ENCODE measurements at regions not wholly inside any gene's neighbourhood (a gene's known extent, or its start where the extent isn't known, plus 50 kb on each side); places are given as distances from the start of the nearest gene placed in this dataset.

- DNase-seq (ENCODE audit: low spot score) = no peak
Measured at GRCh38 chr6:170114187-170114945, 176.5 kb downstream of the DLL1 start.

- no peak for DNase-seq (ENCODE audit: low spot score)
Measured at GRCh38 chr6:170113141-170113540, 177.7 kb downstream of the DLL1 start.

GRCh38 chr6:170112583-170112860 is 178.4 kb downstream of the DLL1 start:
- DNase-seq (ENCODE audit: low spot score) = no peak

DNA sequence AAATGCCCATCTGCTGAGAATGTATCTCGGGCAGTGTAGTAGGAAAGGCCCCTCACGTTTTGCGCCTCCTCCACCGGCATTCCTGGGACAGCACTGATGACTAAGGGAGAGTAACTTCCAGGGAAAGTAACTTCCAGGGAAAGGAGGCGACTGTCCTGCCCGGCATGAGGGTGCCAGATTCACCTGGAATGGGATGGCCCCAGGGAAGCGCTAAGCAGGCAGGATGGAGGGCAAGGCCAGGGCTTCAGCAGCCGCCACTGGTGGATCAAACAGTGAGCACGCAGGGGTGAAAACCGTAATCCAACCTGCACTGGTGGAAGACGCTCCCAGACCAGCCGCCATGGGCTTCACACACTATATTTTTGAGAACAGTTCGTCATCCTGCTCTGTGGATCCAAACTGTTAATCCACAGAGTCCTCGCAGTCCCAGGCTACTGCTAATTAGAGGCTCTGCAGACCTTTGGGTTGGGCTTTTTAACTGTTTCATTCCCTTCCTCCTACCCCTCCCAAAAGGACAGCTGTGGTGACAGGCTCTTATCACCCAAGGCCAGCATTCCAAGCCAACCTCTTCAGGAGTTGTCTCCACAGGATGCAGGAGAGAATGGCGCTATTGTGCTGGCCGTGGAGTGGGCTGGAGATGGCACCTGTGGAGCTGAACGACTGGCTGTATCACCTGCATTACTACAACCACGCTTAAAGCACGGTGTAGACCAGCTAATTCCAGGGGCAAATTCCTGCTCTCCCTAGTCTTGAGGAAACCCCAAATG is 178.9 kb downstream of the DLL1 start:
- DNase-seq (ENCODE audit: low spot score) = no peak

GRCh38 chr6:170111141-170111664 is 179.7 kb downstream of the DLL1 start:
- no peak for DNase-seq (ENCODE audit: low spot score)

GRCh38 chr6:170110201-170111140 is 180.4 kb downstream of the DLL1 start:
- DNase-seq (ENCODE audit: low spot score) = no peak

DNA sequence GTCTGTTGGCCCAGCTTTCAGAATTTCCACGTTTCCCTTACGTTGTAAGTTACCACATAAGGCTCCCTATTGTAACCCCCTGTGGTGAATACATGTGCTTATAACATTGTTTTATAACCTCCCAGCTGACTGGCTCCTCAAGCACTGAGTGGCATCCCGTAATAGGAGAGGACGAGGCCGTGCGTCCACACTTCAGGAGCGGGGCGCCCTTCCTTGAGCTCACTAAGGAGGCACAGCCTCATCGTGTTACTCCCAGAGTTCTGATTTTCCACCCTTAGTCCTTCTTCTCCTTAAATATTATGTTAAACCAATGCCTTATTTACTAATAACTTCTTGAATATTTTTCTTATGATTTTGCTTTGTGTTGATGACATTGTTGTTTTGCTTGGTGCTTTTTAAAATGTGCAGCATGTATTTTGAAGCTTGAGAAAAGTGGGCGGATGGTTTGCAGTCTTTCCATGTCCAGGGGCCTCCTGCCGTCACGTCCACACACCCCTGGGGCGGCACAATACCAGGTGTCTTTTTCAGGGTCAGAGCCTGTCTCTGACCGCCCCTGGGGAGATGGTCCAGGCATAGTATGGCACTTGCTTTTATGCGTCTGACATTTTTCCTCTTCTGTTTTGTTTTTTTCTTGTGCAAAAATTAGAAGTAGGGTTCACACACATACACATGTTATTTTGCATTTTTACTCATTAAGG is 181.8 kb downstream of the DLL1 start:
- DNase-seq (ENCODE audit: low spot score) = no peak

DNA sequence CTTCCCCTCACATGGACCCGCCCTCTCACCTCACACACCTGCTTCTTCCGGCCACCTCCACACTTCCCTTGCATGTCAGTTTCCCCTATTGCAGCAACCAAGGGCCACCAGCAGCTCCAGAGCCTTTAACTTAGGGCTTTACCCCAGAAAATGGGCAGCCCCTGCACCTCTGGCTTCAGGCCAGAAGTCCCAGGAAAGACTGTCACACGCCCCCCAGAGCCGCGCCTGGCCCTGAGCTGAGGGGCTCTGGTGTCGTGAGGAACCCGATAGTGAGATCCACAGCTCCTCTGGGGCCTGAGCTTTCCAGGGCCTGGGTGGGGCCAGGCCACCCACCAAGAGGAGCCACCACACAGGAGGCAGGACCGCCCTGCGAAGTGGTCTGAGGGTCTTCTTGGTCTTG is 182.4 kb downstream of the DLL1 start:
- no peak for DNase-seq (ENCODE audit: low spot score)

DNA sequence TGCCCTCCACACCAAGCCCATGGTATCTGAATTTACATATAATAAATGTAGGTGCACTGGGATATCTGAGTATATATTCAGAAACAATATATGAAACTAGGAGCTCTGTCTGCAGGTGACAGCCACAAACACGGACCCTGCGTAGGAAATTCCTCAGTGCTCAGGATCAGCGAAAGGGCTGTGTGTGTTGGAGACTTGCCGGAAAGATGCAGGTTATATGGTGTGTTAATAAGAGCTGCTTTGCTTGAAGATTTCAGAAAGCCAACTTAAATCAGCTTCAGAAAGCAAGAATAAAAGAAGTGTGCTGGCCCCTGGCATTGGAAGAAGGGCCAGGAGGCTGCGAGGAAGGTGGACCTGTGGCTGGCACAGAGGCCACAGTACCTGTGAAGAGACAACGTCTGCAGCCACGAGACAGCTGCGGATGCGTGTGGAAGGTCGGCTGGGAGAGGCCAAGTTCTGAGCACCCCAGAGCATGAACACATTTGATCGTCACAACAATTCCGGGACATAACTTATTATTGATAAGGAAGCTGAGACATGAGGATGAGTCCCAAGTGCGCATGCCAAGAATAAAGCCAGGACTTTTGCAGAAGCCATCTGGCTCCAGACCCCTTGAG is 183.2 kb downstream of the DLL1 start:
- no peak for DNase-seq (ENCODE audit: low spot score)

GRCh38 chr6:170106906-170107525 is 183.9 kb downstream of the DLL1 start:
- no peak for DNase-seq (ENCODE audit: low spot score)

DNA sequence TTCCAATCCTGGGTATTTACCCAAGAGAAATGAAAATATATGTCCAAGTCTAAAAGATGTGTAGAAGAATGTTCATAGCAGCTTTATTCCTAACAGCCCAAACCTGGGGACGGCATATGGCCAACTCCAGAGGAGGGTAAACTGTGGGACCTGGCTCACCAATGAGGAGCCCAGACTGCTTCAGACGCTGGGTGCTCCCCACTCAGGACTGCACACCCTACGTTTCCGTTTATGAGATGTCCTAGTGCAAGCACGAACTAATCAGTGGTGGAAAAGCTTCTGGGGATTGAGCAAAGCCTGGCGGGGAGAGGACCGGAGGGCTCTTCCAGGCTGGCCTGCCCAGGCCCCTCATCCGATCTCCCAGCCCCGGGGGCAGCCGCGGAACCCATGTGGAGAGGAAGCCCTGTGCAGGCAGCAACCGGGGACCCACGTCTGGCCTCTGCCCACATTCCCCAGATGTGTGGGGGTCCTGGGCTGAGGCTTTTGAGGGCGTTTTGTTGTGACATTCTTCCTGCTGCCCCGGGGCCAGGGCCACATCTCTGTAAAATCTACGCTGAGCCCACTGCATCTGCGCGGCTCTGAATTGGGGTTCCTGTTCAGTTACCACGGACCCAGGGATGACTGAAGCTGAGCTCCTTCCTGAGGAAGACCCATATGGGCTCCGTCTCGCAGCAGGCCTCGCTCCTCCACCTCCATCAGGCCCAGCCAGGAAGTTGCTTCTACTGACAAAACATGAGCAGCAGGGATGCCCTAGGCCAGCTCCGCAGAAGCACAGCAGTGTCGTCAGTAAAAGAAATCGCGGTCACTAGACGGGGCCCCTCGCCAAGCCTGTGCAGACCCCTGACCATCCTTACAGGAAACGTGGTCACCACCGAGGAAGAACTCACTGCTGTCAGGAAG is 188.0 kb downstream of the DLL1 start:
- no peak for DNase-seq (ENCODE audit: low spot score)

GRCh38 chr6:170102038-170102437 is 188.8 kb downstream of the DLL1 start:
- DNase-seq (ENCODE audit: low spot score) = no peak

DNA sequence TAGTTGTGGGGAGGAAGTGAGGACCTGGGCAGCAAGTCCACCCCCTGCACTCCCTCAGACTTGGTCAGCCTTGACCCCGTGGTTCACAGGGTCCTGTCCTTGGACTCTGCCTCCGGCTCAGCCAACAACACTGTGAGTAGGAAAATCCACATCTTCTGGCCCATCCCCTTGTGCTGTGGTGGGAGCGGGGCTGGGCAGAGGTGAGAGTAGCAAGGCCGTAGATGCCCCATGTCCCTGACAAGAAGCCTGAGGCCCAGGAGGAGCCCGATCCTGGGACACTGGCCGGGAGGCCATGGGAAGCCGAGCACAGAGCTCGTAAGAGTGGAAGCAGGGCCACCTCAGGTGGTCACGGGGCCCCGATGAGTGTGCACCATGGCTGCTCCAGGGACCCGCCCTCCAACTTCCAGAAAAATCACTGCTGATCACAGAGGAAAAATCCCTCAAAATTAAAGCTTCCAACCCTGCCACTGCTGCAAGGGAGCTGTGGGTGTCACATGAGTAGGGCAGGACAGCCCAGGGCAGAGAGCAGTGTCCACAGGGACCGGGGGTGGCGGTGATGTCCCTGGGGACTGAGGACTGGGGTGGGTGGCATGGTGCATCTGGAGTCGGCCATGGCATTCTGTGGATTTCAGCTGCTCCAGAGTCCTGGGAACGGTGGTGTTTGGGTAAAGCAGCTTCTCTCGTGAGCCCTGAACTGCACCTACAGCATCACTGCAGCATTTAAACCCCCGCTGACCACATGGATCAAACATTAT is 189.4 kb downstream of the DLL1 start:
- no peak for DNase-seq (ENCODE audit: low spot score)

- DNase-seq (ENCODE audit: low spot score) = no peak
Measured at GRCh38 chr6:170100046-170100445, 190.8 kb downstream of the DLL1 start.

GRCh38 chr6:170099387-170099786 is 191.5 kb downstream of the DLL1 start:
- DNase-seq (ENCODE audit: low spot score) = no peak

GRCh38 chr6:170098428-170099170 is 192.3 kb downstream of the DLL1 start:
- DNase-seq (ENCODE audit: low spot score) = no peak

DNA sequence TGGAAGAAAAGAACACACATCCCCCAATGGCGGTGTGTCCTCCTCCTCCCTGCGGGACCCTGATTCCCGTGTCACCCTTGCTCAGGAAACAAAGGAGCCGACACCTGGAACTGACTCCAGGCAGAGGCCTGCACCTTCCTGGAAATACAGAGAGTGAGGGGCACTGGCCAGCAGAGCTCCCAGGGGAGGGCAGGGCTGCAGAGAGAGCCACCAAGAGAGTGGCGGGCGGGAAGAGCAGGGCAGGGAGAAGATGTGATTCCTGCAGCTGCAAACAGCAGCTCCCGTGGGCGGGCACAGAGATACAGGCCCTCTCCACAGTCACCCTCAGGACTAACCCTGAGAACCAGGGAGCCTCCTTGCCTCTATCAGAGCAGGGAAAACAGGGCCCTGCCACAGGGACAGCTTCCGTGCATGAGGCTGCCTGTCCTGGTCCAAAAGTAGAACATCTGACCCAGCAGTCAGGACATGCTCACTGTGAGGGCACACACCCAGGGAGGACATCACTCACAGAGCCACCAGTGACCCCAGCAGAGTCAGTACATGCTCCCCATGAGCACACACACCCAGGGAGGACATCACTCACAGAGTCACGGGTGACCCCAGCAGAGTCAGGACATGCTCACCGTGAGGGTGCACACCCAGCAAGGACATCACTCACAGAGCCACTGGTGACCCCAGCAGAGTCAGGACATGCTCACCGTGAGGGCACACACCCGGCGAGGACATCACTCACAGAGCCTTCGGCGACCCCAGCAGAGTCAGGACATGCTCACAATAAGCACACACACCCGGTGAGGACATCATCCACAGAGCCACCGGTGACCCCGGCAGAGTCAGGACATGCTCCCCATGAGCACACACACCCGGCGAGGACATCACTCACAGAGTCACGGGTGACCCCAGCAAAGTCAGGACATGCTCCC is 193.1 kb downstream of the DLL1 start:
- DNase-seq (ENCODE audit: low spot score) = no peak
